ENCODE measurements at regions not wholly inside any gene's neighbourhood (a gene's known extent, or its start where the extent isn't known, plus 50 kb on each side); places are given as distances from the start of the nearest gene placed in this dataset.

GRCh38 chr9:118624608-118625007, 744.6 kb downstream of the BRINP1 start:
- Histone ChIP-seq H3K36me3 (ENCODE audit: insufficient read depth, low read length) (no peaks in the 10 kb centered on the region), H4K20me1 (ENCODE audit: insufficient read depth, low read length) (no peaks in the 10 kb centered on the region), H2AFZ (ENCODE audit: low read length) (no peak overlapping the region), H3K79me2 (ENCODE audit: insufficient read depth, low read length) (no peaks in the 10 kb centered on the region), H3K9me3 (ENCODE audit: low read depth, low read length) (no peaks in the 10 kb centered on the region), H3K4me1 (ENCODE audit: insufficient read depth, low read length) (no peaks in the 10 kb centered on the region), H3K27me3 (ENCODE audit: insufficient read depth, low read length) (no peaks in the 10 kb centered on the region), H3K27ac (ENCODE audit: low read depth, low read length) (no peak overlapping the region), H3K4me3 (ENCODE audit: insufficient read depth, low read length) (no peak overlapping the region), H3K4me2 (ENCODE audit: insufficient read depth, low read length) (no peak overlapping the region)
- no peak for TF ChIP-seq CTCF (IDR thresholded peaks at IDR 0.05; ENCODE audit: extremely low read depth, low read depth, low read length)
- DNase-seq (ENCODE audit: insufficient read length, low spot score, missing footprints) = no peak

GRCh38 chr9:118630079-118630478, 739.2 kb downstream of the BRINP1 start:
- Histone ChIP-seq H3K4me2 (ENCODE audit: insufficient read depth, low read length) (no peak overlapping the region), H3K36me3 (ENCODE audit: insufficient read depth, low read length) (no peaks in the 10 kb centered on the region), H3K27me3 (ENCODE audit: insufficient read depth, low read length) (no peaks in the 10 kb centered on the region), H2AFZ (ENCODE audit: low read length) (no peak overlapping the region), H4K20me1 (ENCODE audit: insufficient read depth, low read length) (no peaks in the 10 kb centered on the region), H3K4me1 (ENCODE audit: insufficient read depth, low read length) (no peaks in the 10 kb centered on the region), H3K79me2 (ENCODE audit: insufficient read depth, low read length) (no peaks in the 10 kb centered on the region), H3K9me3 (ENCODE audit: low read depth, low read length) (no peaks in the 10 kb centered on the region), H3K27ac (ENCODE audit: low read depth, low read length) (no peak overlapping the region), H3K4me3 (ENCODE audit: insufficient read depth, low read length) (no peak overlapping the region)
- DNase-seq (ENCODE audit: insufficient read length, low spot score, missing footprints) = no peak
- TF ChIP-seq CTCF (IDR thresholded peaks at IDR 0.05; ENCODE audit: extremely low read depth, low read depth, low read length) = no peak

GRCh38 chr9:118630931-118631595, 738.2 kb downstream of the BRINP1 start:
- no peak overlapping the region for H3K27ac ChIP-seq (ENCODE audit: low read depth, low read length)
- H4K20me1 ChIP-seq (ENCODE audit: insufficient read depth, low read length) = no peaks in the 10 kb centered on the region
- H3K9me3 ChIP-seq (ENCODE audit: low read depth, low read length) = no peaks in the 10 kb centered on the region
- H3K4me3 ChIP-seq (ENCODE audit: insufficient read depth, low read length) = no peak overlapping the region
- no peaks in the 10 kb centered on the region for H3K36me3 ChIP-seq (ENCODE audit: insufficient read depth, low read length)
- no peaks in the 10 kb centered on the region for H3K27me3 ChIP-seq (ENCODE audit: insufficient read depth, low read length)
- no peaks in the 10 kb centered on the region for H3K79me2 ChIP-seq (ENCODE audit: insufficient read depth, low read length)
- H2AFZ ChIP-seq (ENCODE audit: low read length) = no peak overlapping the region
- TF ChIP-seq CTCF (IDR thresholded peaks at IDR 0.05; ENCODE audit: extremely low read depth, low read depth, low read length) = no peak
- no peaks in the 10 kb centered on the region for H3K4me1 ChIP-seq (ENCODE audit: insufficient read depth, low read length)
- no peak overlapping the region for H3K4me2 ChIP-seq (ENCODE audit: insufficient read depth, low read length)
- DNase-seq (ENCODE audit: insufficient read length, low spot score, missing footprints) = no peak

- Histone ChIP-seq H3K4me1 (ENCODE audit: insufficient read depth, low read length) (no peaks in the 10 kb centered on the region), H3K27ac (ENCODE audit: low read depth, low read length) (no peak overlapping the region)
- no peak for TF ChIP-seq CTCF (IDR thresholded peaks at IDR 0.05; ENCODE audit: extremely low read depth, low read depth, low read length)
Observed at GRCh38 chr9:118631956-118632355, 737.3 kb downstream of the BRINP1 start.

More at GRCh38 chr9:118631956-118632355, 737.3 kb downstream of the BRINP1 start:
- H3K4me3 ChIP-seq (ENCODE audit: insufficient read depth, low read length) = no peak overlapping the region
- DNase-seq (ENCODE audit: insufficient read length, low spot score, missing footprints) = no peak
- no peak overlapping the region for H2AFZ ChIP-seq (ENCODE audit: low read length)
- no peaks in the 10 kb centered on the region for H3K27me3 ChIP-seq (ENCODE audit: insufficient read depth, low read length)
- no peaks in the 10 kb centered on the region for H4K20me1 ChIP-seq (ENCODE audit: insufficient read depth, low read length)
- H3K4me2 ChIP-seq (ENCODE audit: insufficient read depth, low read length) = no peak overlapping the region
- H3K9me3 ChIP-seq (ENCODE audit: low read depth, low read length) = no peaks in the 10 kb centered on the region
- no peaks in the 10 kb centered on the region for H3K79me2 ChIP-seq (ENCODE audit: insufficient read depth, low read length)
- no peaks in the 10 kb centered on the region for H3K36me3 ChIP-seq (ENCODE audit: insufficient read depth, low read length)
